ENCODE measurements at regions not wholly inside any gene's neighbourhood (a gene's known extent, or its start where the extent isn't known, plus 50 kb on each side); places are given as distances from the start of the nearest gene placed in this dataset.

DNA sequence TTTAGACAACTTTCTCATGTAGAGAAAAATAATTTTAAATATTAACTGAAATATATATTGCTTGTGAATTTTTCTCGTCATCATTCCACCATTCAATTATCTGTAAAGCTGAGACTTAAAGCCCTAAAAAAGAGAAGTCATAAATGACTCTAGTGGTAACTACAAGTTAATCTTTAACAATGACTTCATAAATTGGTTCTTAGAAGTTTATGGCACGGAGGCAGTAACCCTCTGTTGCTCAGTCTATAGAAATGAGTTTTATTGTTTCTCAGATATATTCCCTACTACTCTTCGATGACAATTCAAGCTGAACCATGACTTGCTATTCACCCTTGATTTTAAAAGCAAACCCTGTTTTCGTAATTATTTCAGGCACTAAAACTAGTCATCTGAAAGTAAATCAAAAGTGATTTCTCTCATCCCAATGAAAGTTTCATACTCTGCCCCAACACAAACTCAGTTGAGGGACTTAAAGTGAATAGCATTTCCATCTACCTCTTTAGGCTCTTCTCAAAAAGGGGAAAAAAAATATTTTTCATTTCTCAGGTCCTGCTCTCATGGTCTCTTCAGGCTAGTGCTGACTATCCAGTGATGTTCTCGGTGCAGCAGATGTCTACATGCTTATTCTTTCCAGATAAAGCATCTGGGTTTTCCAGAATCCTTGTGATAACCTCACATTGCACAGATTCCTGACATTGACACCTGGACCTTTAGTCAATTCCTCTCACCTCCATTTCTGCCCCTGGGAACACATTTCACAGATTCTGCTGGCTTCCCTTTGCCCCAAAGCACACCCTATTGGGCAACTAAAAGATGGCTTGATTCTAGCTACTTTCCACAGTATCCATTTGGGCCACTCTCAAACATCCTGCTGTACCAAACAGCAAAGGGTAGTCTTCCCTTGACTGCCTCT is 207.8 kb upstream of the LRATD1 start (continued):
- TF ChIP-seq, protein P1, sequence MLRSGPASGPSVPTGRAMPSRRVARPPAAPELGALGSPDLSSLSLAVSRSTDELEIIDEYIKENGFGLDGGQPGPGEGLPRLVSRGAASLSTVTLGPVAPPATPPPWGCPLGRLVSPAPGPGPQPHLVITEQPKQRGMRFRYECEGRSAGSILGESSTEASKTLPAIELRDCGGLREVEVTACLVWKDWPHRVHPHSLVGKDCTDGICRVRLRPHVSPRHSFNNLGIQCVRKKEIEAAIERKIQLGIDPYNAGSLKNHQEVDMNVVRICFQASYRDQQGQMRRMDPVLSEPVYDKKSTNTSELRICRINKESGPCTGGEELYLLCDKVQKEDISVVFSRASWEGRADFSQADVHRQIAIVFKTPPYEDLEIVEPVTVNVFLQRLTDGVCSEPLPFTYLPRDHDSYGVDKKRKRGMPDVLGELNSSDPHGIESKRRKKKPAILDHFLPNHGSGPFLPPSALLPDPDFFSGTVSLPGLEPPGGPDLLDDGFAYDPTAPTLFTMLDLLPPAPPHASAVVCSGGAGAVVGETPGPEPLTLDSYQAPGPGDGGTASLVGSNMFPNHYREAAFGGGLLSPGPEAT (IDR thresholded peaks at IDR 0.05; ENCODE audit: low read depth) = 0 out of 2 replicates have a peak, but pooled peaks have one; percentile 28
- TF ChIP-seq, protein P2, sequence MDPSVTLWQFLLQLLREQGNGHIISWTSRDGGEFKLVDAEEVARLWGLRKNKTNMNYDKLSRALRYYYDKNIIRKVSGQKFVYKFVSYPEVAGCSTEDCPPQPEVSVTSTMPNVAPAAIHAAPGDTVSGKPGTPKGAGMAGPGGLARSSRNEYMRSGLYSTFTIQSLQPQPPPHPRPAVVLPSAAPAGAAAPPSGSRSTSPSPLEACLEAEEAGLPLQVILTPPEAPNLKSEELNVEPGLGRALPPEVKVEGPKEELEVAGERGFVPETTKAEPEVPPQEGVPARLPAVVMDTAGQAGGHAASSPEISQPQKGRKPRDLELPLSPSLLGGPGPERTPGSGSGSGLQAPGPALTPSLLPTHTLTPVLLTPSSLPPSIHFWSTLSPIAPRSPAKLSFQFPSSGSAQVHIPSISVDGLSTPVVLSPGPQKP (IDR thresholded peaks at IDR 0.05; ENCODE audit: low read depth, low read length) = no peak
- TF ChIP-seq FOXM1 (IDR thresholded peaks at IDR 0.05; ENCODE audit: low read depth, low read length) = no peak
- TF ChIP-seq POLR2AphosphoS2 (IDR thresholded peaks at IDR 0.05; ENCODE audit: low read depth, low read length) = no peak
- TF ChIP-seq SREBF2 (IDR thresholded peaks at IDR 0.05; ENCODE audit: low read length) = no peak
- peak; percentile 34 to 48; a peak in 2 of 4 replicates for TF ChIP-seq EP300 (IDR thresholded peaks at IDR 0.05; ENCODE audit: borderline replicate concordance in 1 of 2, control insufficient read depth in 1 of 2, low read depth in 2 of 2, low read length in 2 of 2)
- peak; percentile 26 for TF ChIP-seq SMAD1 (IDR thresholded peaks at IDR 0.05; ENCODE audit: low read depth, partially characterized antibody)
- TF ChIP-seq, protein P3, sequence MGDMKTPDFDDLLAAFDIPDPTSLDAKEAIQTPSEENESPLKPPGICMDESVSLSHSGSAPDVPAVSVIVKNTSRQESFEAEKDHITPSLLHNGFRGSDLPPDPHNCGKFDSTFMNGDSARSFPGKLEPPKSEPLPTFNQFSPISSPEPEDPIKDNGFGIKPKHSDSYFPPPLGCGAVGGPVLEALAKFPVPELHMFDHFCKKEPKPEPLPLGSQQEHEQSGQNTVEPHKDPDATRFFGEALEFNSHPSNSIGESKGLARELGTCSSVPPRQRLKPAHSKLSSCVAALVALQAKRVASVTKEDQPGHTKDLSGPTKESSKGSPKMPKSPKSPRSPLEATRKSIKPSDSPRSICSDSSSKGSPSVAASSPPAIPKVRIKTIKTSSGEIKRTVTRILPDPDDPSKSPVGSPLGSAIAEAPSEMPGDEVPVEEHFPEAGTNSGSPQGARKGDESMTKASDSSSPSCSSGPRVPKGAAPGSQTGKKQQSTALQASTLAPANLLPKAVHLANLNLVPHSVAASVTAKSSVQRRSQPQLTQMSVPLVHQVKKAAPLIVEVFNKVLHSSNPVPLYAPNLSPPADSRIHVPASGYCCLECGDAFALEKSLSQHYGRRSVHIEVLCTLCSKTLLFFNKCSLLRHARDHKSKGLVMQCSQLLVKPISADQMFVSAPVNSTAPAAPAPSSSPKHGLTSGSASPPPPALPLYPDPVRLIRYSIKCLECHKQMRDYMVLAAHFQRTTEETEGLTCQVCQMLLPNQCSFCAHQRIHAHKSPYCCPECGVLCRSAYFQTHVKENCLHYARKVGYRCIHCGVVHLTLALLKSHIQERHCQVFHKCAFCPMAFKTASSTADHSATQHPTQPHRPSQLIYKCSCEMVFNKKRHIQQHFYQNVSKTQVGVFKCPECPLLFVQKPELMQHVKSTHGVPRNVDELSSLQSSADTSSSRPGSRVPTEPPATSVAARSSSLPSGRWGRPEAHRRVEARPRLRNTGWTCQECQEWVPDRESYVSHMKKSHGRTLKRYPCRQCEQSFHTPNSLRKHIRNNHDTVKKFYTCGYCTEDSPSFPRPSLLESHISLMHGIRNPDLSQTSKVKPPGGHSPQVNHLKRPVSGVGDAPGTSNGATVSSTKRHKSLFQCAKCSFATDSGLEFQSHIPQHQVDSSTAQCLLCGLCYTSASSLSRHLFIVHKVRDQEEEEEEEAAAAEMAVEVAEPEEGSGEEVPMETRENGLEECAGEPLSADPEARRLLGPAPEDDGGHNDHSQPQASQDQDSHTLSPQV (IDR thresholded peaks at IDR 0.05) = no peak
- TF ChIP-seq IKZF1 (conservative IDR thresholded peaks at IDR 0.05) = peak; percentile 32
- TF ChIP-seq SRF (IDR thresholded peaks at IDR 0.05; ENCODE audit: low read depth in 2 of 2, low read length in 2 of 2) = no peak
- TF ChIP-seq BMI1 (IDR thresholded peaks at IDR 0.05; ENCODE audit: borderline replicate concordance) = peak; percentile 41; the same call in 1 of the 2 replicates
- peak; percentile 41; the same call in 1 of the 2 replicates for TF ChIP-seq SPI1 (IDR thresholded peaks at IDR 0.05; ENCODE audit: borderline replicate concordance, insufficient read depth, low read depth, low read length)
- TF ChIP-seq IKZF2 (IDR thresholded peaks at IDR 0.05) = peak; percentile 64 to 65; a peak in 2 of 4 replicates
- TF ChIP-seq, protein P4, sequence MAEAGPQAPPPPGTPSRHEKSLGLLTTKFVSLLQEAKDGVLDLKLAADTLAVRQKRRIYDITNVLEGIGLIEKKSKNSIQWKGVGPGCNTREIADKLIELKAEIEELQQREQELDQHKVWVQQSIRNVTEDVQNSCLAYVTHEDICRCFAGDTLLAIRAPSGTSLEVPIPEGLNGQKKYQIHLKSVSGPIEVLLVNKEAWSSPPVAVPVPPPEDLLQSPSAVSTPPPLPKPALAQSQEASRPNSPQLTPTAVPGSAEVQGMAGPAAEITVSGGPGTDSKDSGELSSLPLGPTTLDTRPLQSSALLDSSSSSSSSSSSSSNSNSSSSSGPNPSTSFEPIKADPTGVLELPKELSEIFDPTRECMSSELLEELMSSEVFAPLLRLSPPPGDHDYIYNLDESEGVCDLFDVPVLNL (IDR thresholded peaks at IDR 0.05; ENCODE audit: low read depth, low read length) = no peak
- TF ChIP-seq CEBPB (IDR thresholded peaks at IDR 0.05; ENCODE audit: borderline replicate concordance in 1 of 2, low read depth in 2 of 2, low read length in 2 of 2) = no peak
- 0 out of 2 replicates have a peak, but pooled peaks have one; percentile 28 for TF ChIP-seq NR2F1 (conservative IDR thresholded peaks at IDR 0.05)
- TF ChIP-seq RB1 (IDR thresholded peaks at IDR 0.05; ENCODE audit: borderline replicate concordance) = peak; percentile 27; the same call in 1 of the 2 replicates
- TF ChIP-seq EGR1 (IDR thresholded peaks at IDR 0.05; ENCODE audit: borderline replicate concordance in 1 of 2, low read depth in 2 of 2, low read length in 2 of 2) = no peak
- no peak for TF ChIP-seq IRF4 (IDR thresholded peaks at IDR 0.05; ENCODE audit: low read depth, low read length)
